ENCODE measurements at regions not wholly inside any gene's neighbourhood (a gene's known extent, or its start where the extent isn't known, plus 50 kb on each side); places are given as distances from the start of the nearest gene placed in this dataset.

- TF ChIP-seq EP300 (IDR thresholded peaks at IDR 0.05) (no peak), CTCF (IDR thresholded peaks at IDR 0.05) (no peak), POLR2A (IDR thresholded peaks at IDR 0.05) (no peak), POLR2AphosphoS5 (IDR thresholded peaks at IDR 0.05) (no peak)
- Histone ChIP-seq H3K4me1 (no peaks in the 10 kb centered on the region), H3K4me3 (no peak overlapping the region), H3K9me3 (peaks cover 0 to 20% (median 0%) of the 10 kb centered on the region in 3 donors), H3K36me3 (no peaks in the 10 kb centered on the region), H3K27me3 (no peaks in the 10 kb centered on the region), H3K27ac (no peak overlapping the region)
- WGBS, 2 donors (ENCODE audit: low coverage in 1 of 2), result 86 to 100% methylated on average over 2 of the region's 2 CpGs
- no peak for ATAC-seq
These were observed 70.6 kb upstream of the ZMYND8 start for GRCh38 chr20:47427067-47427466.

DNA sequence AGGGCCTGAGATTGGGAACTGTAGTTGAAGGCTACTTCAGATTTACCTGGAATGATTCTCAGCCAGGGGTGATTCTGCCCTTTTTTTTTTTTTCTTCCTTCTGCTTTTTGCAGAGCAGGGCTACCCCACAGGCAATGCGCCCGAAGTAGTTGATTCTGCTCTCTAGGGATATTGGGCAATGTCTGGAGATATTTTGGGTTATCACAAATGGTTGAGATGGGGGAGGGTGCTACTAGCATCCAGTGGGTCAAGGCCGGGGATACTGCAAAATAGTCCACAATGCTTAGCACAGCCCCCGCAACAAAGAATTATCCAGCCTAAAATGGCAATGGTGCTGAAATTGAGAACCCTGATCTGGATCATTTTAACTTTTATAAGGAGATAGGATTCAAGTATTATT lies 71.2 kb upstream of the ZMYND8 start:
- no peaks in the 10 kb centered on the region for H3K4me1 ChIP-seq
- no peaks in the 10 kb centered on the region for H3K27me3 ChIP-seq
- 86% methylated on average over 2 of the region's 4 CpGs; no CpG with 5 or more reads in 1 of the 2 donors for WGBS, 2 donors (ENCODE audit: low coverage in 1 of 2)
- no peak overlapping the region for H3K27ac ChIP-seq
- ATAC-seq, result no peak
- peaks cover 0 to 20% (median 0%) of the 10 kb centered on the region in 3 donors for H3K9me3 ChIP-seq
- TF ChIP-seq CTCF (IDR thresholded peaks at IDR 0.05), result no peak
- TF ChIP-seq POLR2AphosphoS5 (IDR thresholded peaks at IDR 0.05), result no peak
- TF ChIP-seq POLR2A (IDR thresholded peaks at IDR 0.05), result no peak
- no peak for TF ChIP-seq EP300 (IDR thresholded peaks at IDR 0.05)
- H3K36me3 ChIP-seq, result no peaks in the 10 kb centered on the region
- no peak overlapping the region for H3K4me3 ChIP-seq

DNA sequence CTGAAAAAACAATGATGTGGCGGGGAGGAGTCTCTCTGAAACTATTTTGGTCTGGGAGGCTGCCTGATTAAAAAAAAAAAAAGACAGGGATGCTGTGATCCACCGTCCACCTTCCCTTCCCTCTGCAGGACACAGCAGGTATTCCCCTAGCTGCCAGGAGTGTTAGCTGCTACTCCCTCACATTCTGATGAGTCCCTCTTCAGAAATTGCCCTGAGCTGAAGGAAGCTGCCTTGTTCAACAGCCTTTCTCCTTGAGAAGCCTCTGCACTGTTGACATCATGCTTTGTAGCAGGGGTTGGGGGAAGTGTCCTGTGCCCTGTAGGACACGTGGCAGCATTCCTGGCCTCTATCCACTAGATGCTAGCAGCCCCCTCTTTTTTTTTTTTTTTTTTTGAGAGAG lies 71.7 kb upstream of the ZMYND8 start:
- Histone ChIP-seq H3K27me3 (no peaks in the 10 kb centered on the region), H3K9me3 (peaks cover 0 to 20% (median 0%) of the 10 kb centered on the region in 3 donors), H3K4me1 (no peaks in the 10 kb centered on the region), H3K4me3 (no peak overlapping the region), H3K36me3 (no peaks in the 10 kb centered on the region), H3K27ac (no peak overlapping the region)
- WGBS, 2 donors (ENCODE audit: low coverage in 1 of 2), result 78 to 83% methylated on average over 2 to 3 of the region's 3 CpGs
- TF ChIP-seq EP300 (IDR thresholded peaks at IDR 0.05) (no peak), POLR2AphosphoS5 (IDR thresholded peaks at IDR 0.05) (no peak), CTCF (IDR thresholded peaks at IDR 0.05) (no peak), POLR2A (IDR thresholded peaks at IDR 0.05) (no peak)
- ATAC-seq, result no peak

DNA sequence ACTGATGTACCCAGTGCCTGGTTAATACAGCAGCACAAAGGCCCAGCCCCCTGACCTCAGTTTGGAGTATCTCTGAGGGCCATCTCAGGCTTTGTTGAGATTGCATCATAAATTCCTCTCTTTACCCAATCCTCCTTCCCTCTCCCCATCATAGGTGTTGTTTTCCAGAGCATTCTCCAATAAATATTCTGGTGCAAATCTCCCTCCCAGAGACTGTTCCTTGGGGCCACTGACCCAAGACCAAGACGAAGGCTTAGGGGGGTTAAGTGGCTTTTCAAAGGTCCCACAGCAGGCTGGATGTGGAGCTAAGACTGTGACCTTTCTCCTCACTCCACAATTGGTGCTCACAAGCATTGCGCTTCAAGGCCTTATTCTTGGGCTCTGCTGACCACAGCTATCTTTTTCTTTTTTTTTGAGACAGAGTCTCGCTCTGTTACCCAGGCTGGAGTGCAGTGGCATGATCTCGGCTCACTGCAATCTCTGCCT lies 72.4 kb upstream of the ZMYND8 start:
- no peaks in the 10 kb centered on the region for H3K27me3 ChIP-seq
- peaks cover 0 to 20% (median 0%) of the 10 kb centered on the region in 3 donors for H3K9me3 ChIP-seq
- H3K36me3 ChIP-seq, result no peaks in the 10 kb centered on the region
- no peak overlapping the region for H3K27ac ChIP-seq
- no peak overlapping the region for H3K4me3 ChIP-seq
- 89% methylated on average over 4 of the region's 4 CpGs; no CpG with 5 or more reads in 1 of the 2 donors for WGBS, 2 donors (ENCODE audit: low coverage in 1 of 2)
- TF ChIP-seq POLR2A (IDR thresholded peaks at IDR 0.05) (no peak), EP300 (IDR thresholded peaks at IDR 0.05) (no peak), CTCF (IDR thresholded peaks at IDR 0.05) (no peak), POLR2AphosphoS5 (IDR thresholded peaks at IDR 0.05) (no peak)
- ATAC-seq, result no peak
- H3K4me1 ChIP-seq, result no peaks in the 10 kb centered on the region

GRCh38 chr20:47429409-47429808 lies 72.3 kb upstream of the NCOA3 start:
- Histone ChIP-seq H3K36me3 (no peaks in the 10 kb centered on the region), H3K9me3 (peaks cover 0 to 20% (median 0%) of the 10 kb centered on the region in 3 donors), H3K27me3 (no peaks in the 10 kb centered on the region), H3K4me1 (no peaks in the 10 kb centered on the region), H3K4me3 (no peak overlapping the region), H3K27ac (no peak overlapping the region)
- TF ChIP-seq POLR2AphosphoS5 (IDR thresholded peaks at IDR 0.05) (no peak), EP300 (IDR thresholded peaks at IDR 0.05) (no peak)
- no peak for ATAC-seq
- WGBS, 2 donors (ENCODE audit: low coverage in 1 of 2), result no CpG with 5 or more reads among the region's 3 CpGs
